Caco-2 (cell line): ENCODE measurements at regions not wholly inside any gene's neighbourhood (a gene's known extent, or its start where the extent isn't known, plus 50 kb on each side); places are given as distances from the start of the nearest gene placed in this dataset.

Source experiments
- BruUV-seq: library from RNA; stranded (reverse); fragments of 400-500 nt; replicated peaks from 2 replicates; lab custom pipeline; 2021; lab: Mats Ljungman, UMichigan
- CTCF ChIA-PET: fragments of 300-600 bp; sonication (Branson Sonifier 250); formaldehyde crosslinking; loops from one replicate; lab custom pipeline; 2022; ENCODE audit warnings: antibody characterized with exemption; lab: Charles Lee
- POLR2A ChIA-PET: fragments of 300-600 bp; sonication (Branson Sonifier 250); formaldehyde crosslinking; loops from one replicate; lab custom pipeline; 2022; ENCODE audit warnings: antibody characterized with exemption; lab: Charles Lee
- DNase-seq, 2 experiments: peaks; one replicate each; pipeline versions ENCODE4 v3.0.0 to v3.0.0-alpha.2; 2020 to 2022
- H3K27me3 ChIP-seq: replicated peaks from 2 replicates; pipeline ENCODE4 v1.6.0; 2011; ENCODE audit warnings: low read length; ENCODE audit not compliant: control insufficient read depth, insufficient read depth
- H3K36me3 ChIP-seq: 2 replicates; pipeline ENCODE4 v1.5.1; 2011; ENCODE audit warnings: low read length; ENCODE audit not compliant: control insufficient read depth, insufficient read depth
- H3K4me1 ChIP-seq: fragments of 250-450 bp; sonication (Bioruptor Pico); 2 replicates; pipeline ENCODE4 v1.5.1; 2020; ENCODE audit warnings: mild to moderate bottlenecking
- H3K4me3 ChIP-seq: 2 replicates; pipeline ENCODE4 v1.5.1; 2011; ENCODE audit warnings: low read depth, mild to moderate bottlenecking, control low read depth, low read length
- H3K9me3 ChIP-seq: fragments of 250-450 bp; sonication (Bioruptor Pico); 2 replicates; pipeline ENCODE4 v1.5.1; 2020; ENCODE audit warnings: mild to moderate bottlenecking, moderate library complexity
- H3K27ac Mint-ChIP-seq: one replicate; pipeline ENCODE4 v1.8.0; 2022; ENCODE audit warnings: mixed read lengths; ENCODE audit not compliant: unreplicated experiment
- H3K27me3 Mint-ChIP-seq: one replicate; pipeline ENCODE4 v1.8.0; 2022; ENCODE audit warnings: mixed read lengths; ENCODE audit not compliant: insufficient read depth, unreplicated experiment
- H3K36me3 Mint-ChIP-seq: one replicate; pipeline ENCODE4 v1.8.0; 2022; ENCODE audit warnings: mild to moderate bottlenecking, mixed read lengths; ENCODE audit not compliant: insufficient read depth, unreplicated experiment
- H3K4me1 Mint-ChIP-seq: one replicate; pipeline ENCODE4 v1.8.0; 2022; ENCODE audit warnings: low read depth, mixed read lengths; ENCODE audit not compliant: unreplicated experiment
- H3K4me3 Mint-ChIP-seq: one replicate; pipeline ENCODE4 v1.8.0; 2022; ENCODE audit warnings: mild to moderate bottlenecking, moderate library complexity, mixed read lengths; ENCODE audit not compliant: unreplicated experiment
- H3K9me3 Mint-ChIP-seq: one replicate; pipeline ENCODE4 v1.8.0; 2022; ENCODE audit warnings: mixed read lengths; ENCODE audit not compliant: unreplicated experiment
- CTCF ChIP-seq, 2 experiments: fragments of 200-600 bp in 1 of 2; IDR thresholded peaks; 1 replicate in 1 of 2; 2 replicates in 1 of 2; pipeline versions ENCODE4 v1.5.1 to v1.8.0; 2011 to 2022; ENCODE audit warnings: antibody characterized with exemption in 1 of 2, control low read depth in 1 of 2, inconsistent platforms in 1 of 2, low read depth in 1 of 2, low read length in 1 of 2, mild to moderate bottlenecking in 1 of 2, moderate library complexity in 1 of 2; ENCODE audit not compliant: insufficient read depth in 1 of 2, severe bottlenecking in 1 of 2, unreplicated experiment in 1 of 2
- intact Hi-C: fragments of 100-400 bp; cut with micrococcal nuclease; formaldehyde crosslinking; loops from one replicate; pipeline ENCODE4 v1.10.0; 2022; ENCODE audit not compliant: unreplicated experiment

DNA sequence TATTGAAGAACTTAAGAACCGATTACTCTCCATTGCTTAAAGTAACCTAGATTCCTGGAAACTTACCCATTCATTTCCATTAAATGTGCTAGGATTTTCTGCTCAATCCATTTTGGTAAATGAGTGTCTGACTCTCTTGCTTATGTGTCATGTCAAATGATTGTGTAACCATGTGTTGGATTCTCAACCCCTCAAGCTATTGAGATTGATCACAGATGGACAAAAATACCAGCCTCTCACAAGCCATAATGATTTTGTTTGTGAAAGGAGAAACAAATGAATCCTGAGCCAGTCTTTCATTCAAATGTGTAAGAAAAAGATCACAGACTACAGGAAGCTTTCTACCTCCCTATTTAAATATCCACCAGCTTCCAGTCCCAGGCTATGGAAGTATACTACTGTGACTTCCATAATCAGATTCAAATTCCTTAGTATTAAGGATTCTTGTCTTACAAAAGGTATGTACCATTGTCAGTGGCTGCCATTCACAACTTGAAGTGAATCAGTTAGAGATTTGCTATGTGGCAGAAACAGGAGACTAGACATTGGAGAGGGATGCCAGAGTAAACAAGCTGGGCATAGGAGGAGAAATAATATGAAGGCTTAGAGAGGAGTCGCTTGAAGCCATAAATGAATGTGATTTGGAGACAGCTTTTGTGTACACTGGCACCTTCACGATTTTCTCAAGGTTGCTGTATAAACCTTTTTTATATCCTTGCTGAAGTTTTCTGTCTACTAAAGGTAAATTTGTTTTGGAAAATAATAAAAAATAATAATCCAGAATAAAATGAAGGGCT, 498.5 kb upstream of the SETBP1 start:
- Histone ChIP-seq H3K9me3 (no peaks in the 10 kb centered on the region), H3K4me3 (no peak overlapping the region), H3K4me1 (no peaks in the 10 kb centered on the region), H3K36me3 (no peaks in the 10 kb centered on the region), H3K27me3 (no peaks in the 10 kb centered on the region)
- no peak overlapping the region for H3K27ac Mint-ChIP-seq
- ChIA-PET CTCF (no interaction called here), POLR2A (no interaction called here)
- no peak for DNase-seq
- H3K27me3 Mint-ChIP-seq = no peaks in the 10 kb centered on the region
- H3K9me3 Mint-ChIP-seq = no peaks in the 10 kb centered on the region
- no TSS peak for BruUV-seq
- H3K36me3 Mint-ChIP-seq = no peaks in the 10 kb centered on the region
- no peak for TF ChIP-seq CTCF (IDR thresholded peaks at IDR 0.05; ENCODE audit: insufficient read depth in 1 of 2, low read depth in 1 of 2, low read length in 1 of 2, severe bottlenecking in 1 of 2, unreplicated experiment in 1 of 2)
- H3K4me3 Mint-ChIP-seq = no peak overlapping the region
- intact Hi-C loops = no loop called here
- H3K4me1 Mint-ChIP-seq = no peaks in the 10 kb centered on the region

GRCh38 chr18:44186001-44186400, 494.7 kb upstream of the SETBP1 start:
- no peak for TF ChIP-seq CTCF (IDR thresholded peaks at IDR 0.05; ENCODE audit: insufficient read depth in 1 of 2, low read depth in 1 of 2, low read length in 1 of 2, severe bottlenecking in 1 of 2, unreplicated experiment in 1 of 2)
- intact Hi-C loops = no loop called here
- Mint-ChIP-seq H3K36me3 (no peaks in the 10 kb centered on the region), H3K4me1 (no peaks in the 10 kb centered on the region), H3K4me3 (no peak overlapping the region), H3K27ac (no peak overlapping the region), H3K27me3 (no peaks in the 10 kb centered on the region), H3K9me3 (no peaks in the 10 kb centered on the region)
- no peaks in the 10 kb centered on the region for H3K27me3 ChIP-seq
- H3K36me3 ChIP-seq = no peaks in the 10 kb centered on the region
- H3K4me3 ChIP-seq = no peak overlapping the region
- H3K4me1 ChIP-seq = no peaks in the 10 kb centered on the region
- H3K9me3 ChIP-seq = no peaks in the 10 kb centered on the region
- CTCF ChIA-PET = no interaction called here
- no TSS peak for BruUV-seq
- DNase-seq = no peak
- POLR2A ChIA-PET = no interaction called here

DNA sequence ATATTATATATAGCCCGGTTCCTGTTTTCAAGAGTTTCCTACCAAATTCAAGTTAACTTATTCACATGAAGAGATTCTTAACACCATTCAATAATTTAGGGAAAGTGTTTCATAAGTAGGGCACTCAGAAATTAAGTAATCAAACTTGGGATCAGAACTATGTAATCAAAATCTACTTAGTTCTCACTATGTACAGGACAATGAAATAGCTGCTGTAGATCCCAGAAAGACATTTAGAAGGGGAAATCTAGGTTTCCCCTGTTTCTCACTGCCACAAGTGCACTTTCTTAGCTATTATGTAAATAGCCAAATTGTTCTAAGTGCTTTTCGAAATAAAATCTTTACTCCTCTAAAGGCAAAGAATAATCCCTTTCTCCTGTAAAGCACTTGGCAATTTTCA, 493.6 kb upstream of the SETBP1 start:
- no peaks in the 10 kb centered on the region for H3K27me3 ChIP-seq
- BruUV-seq = no TSS peak
- POLR2A ChIA-PET = no interaction called here

More for the DNA sequence above, 493.6 kb upstream of the SETBP1 start:
- CTCF ChIA-PET = no interaction called here
- H3K36me3 ChIP-seq = no peaks in the 10 kb centered on the region
- Mint-ChIP-seq H3K4me3 (no peak overlapping the region), H3K36me3 (no peaks in the 10 kb centered on the region), H3K27me3 (no peaks in the 10 kb centered on the region), H3K4me1 (no peaks in the 10 kb centered on the region), H3K9me3 (no peaks in the 10 kb centered on the region), H3K27ac (no peak overlapping the region)
- TF ChIP-seq CTCF (IDR thresholded peaks at IDR 0.05; ENCODE audit: insufficient read depth in 1 of 2, low read depth in 1 of 2, low read length in 1 of 2, severe bottlenecking in 1 of 2, unreplicated experiment in 1 of 2) = no peak
- H3K9me3 ChIP-seq = no peaks in the 10 kb centered on the region
- intact Hi-C loops = no loop called here
- no peaks in the 10 kb centered on the region for H3K4me1 ChIP-seq
- no peak for DNase-seq
- no peak overlapping the region for H3K4me3 ChIP-seq
